HEK293T (cell line): ENCODE measurements at regions not wholly inside any gene's neighbourhood (a gene's known extent, or its start where the extent isn't known, plus 50 kb on each side); places are given as distances from the start of the nearest gene placed in this dataset.

Experiments used
- CTCF ChIA-PET: fragments of 350-600 bp; formaldehyde crosslinking; extraction: SDS; loops from one replicate; lab custom pipeline; 2021; ENCODE audit warnings: antibody characterized with exemption, inconsistent platforms; lab: Yijun Ruan, JAX
- POLR2A ChIA-PET: fragments of 350-600 bp; formaldehyde crosslinking; extraction: SDS; loops from one replicate; lab custom pipeline; 2020; ENCODE audit warnings: antibody characterized with exemption, inconsistent platforms; lab: Yijun Ruan, JAX
- DNase-seq: peaks from one replicate; pipeline ENCODE4 v3.0.0; 2012; ENCODE audit warnings: mixed read lengths; ENCODE audit errors: extremely low spot score
- BHLHE40 ChIP-seq: fragments of 450-650 bp; IDR thresholded peaks from 2 replicates; pipeline ENCODE4 v1.6.1; 2016; ENCODE audit warnings: mild to moderate bottlenecking, moderate library complexity, borderline replicate concordance
- ELF4 ChIP-seq: fragments of 450-650 bp; IDR thresholded peaks from 2 replicates; pipeline ENCODE4 v1.6.1; 2017; ENCODE audit warnings: antibody characterized with exemption
- FOXA1 ChIP-seq: fragments of 450-650 bp; IDR thresholded peaks from 2 replicates; pipeline ENCODE4 v1.6.1; 2016; ENCODE audit warnings: mild to moderate bottlenecking
- FOXK2 ChIP-seq: fragments of 450-650 bp; IDR thresholded peaks from 2 replicates; pipeline ENCODE4 v1.6.1; 2016; ENCODE audit warnings: mild to moderate bottlenecking
- HDGF ChIP-seq: fragments of 450-650 bp; IDR thresholded peaks from 2 replicates; pipeline ENCODE4 v1.6.1; 2017; ENCODE audit warnings: antibody characterized with exemption, borderline replicate concordance
- L3MBTL2 ChIP-seq: fragments of 450-650 bp; conservative IDR thresholded peaks from 2 replicates; pipeline ENCODE4 v1.6.1; 2016; ENCODE audit warnings: mild to moderate bottlenecking
- NFRKB ChIP-seq: fragments of 450-650 bp; IDR thresholded peaks from 2 replicates; pipeline ENCODE4 v1.6.1; 2016; ENCODE audit warnings: mild to moderate bottlenecking, moderate library complexity
- PKNOX1 ChIP-seq: fragments of 450-650 bp; IDR thresholded peaks from 2 replicates; pipeline ENCODE4 v1.6.1; 2016
- SP1 ChIP-seq: fragments of 450-650 bp; IDR thresholded peaks from 2 replicates; pipeline ENCODE4 v1.6.1; 2017

- ChIA-PET CTCF (interaction anchor here (1.0 kb wide), 1 partner anchor 9 kb away, joined by 3 read pairs; no protein-coding TSS in a partner anchor), POLR2A (no interaction called here)
- no peak for TF ChIP-seq NFRKB
- no peak for TF ChIP-seq ELF4
- TF ChIP-seq SP1, result no peak
- TF ChIP-seq FOXK2, result no peak
- no peak for TF ChIP-seq FOXA1
- TF ChIP-seq PKNOX1, result no peak
- TF ChIP-seq L3MBTL2, result no peak
- TF ChIP-seq HDGF, result no peak
- TF ChIP-seq BHLHE40, result no peak
- DNase-seq, result no peak
Measured at GRCh38 chr13:28545583-28546333, 50.8 kb upstream of the FLT1 start.
